ENCODE measurements at regions not wholly inside any gene's neighbourhood (a gene's known extent, or its start where the extent isn't known, plus 50 kb on each side); places are given as distances from the start of the nearest gene placed in this dataset.

- Histone ChIP-seq H3K9me3 (ENCODE audit: control insufficient read depth, insufficient read depth, low read length) (no peaks in the 10 kb centered on the region), H3K36me3 (ENCODE audit: control insufficient read depth, insufficient read depth, low read length) (no peaks in the 10 kb centered on the region), H3K9ac (ENCODE audit: low read depth, low read length) (no peak overlapping the region), H3K4me1 (ENCODE audit: control insufficient read depth, insufficient read depth, low read length) (no peaks in the 10 kb centered on the region), H3K4me3 (ENCODE audit: low read depth, low read length) (no peak overlapping the region), H3K27me3 (ENCODE audit: control insufficient read depth, insufficient read depth, low read length) (no peaks in the 10 kb centered on the region), H3K27ac (ENCODE audit: low read depth, low read length) (no peak overlapping the region)
These were observed 355.3 kb upstream of the ZNF385D start for GRCh38 chr3:22106213-22106896.

GRCh38 chr3:22111226-22111625 is 360.2 kb upstream of the ZNF385D start:
- H3K27me3 ChIP-seq (ENCODE audit: control insufficient read depth, insufficient read depth, low read length) = no peaks in the 10 kb centered on the region
- H3K4me1 ChIP-seq (ENCODE audit: control insufficient read depth, insufficient read depth, low read length) = no peaks in the 10 kb centered on the region
- H3K4me3 ChIP-seq (ENCODE audit: low read depth, low read length) = no peak overlapping the region
- no peak overlapping the region for H3K27ac ChIP-seq (ENCODE audit: low read depth, low read length)
- H3K9ac ChIP-seq (ENCODE audit: low read depth, low read length) = no peak overlapping the region
- no peaks in the 10 kb centered on the region for H3K36me3 ChIP-seq (ENCODE audit: control insufficient read depth, insufficient read depth, low read length)
- no peaks in the 10 kb centered on the region for H3K9me3 ChIP-seq (ENCODE audit: control insufficient read depth, insufficient read depth, low read length)

GRCh38 chr3:22113453-22113852 is 362.4 kb upstream of the ZNF385D start:
- H3K4me1 ChIP-seq (ENCODE audit: control insufficient read depth, insufficient read depth, low read length) = no peaks in the 10 kb centered on the region
- no peaks in the 10 kb centered on the region for H3K36me3 ChIP-seq (ENCODE audit: control insufficient read depth, insufficient read depth, low read length)
- no peak overlapping the region for H3K27ac ChIP-seq (ENCODE audit: low read depth, low read length)
- no peaks in the 10 kb centered on the region for H3K9me3 ChIP-seq (ENCODE audit: control insufficient read depth, insufficient read depth, low read length)
- no peaks in the 10 kb centered on the region for H3K27me3 ChIP-seq (ENCODE audit: control insufficient read depth, insufficient read depth, low read length)
- H3K9ac ChIP-seq (ENCODE audit: low read depth, low read length) = no peak overlapping the region
- H3K4me3 ChIP-seq (ENCODE audit: low read depth, low read length) = no peak overlapping the region

GRCh38 chr3:22115581-22115980 is 364.6 kb upstream of the ZNF385D start:
- H3K9me3 ChIP-seq (ENCODE audit: control insufficient read depth, insufficient read depth, low read length) = no peaks in the 10 kb centered on the region
- H3K9ac ChIP-seq (ENCODE audit: low read depth, low read length) = no peak overlapping the region
- no peaks in the 10 kb centered on the region for H3K27me3 ChIP-seq (ENCODE audit: control insufficient read depth, insufficient read depth, low read length)
- no peak overlapping the region for H3K4me3 ChIP-seq (ENCODE audit: low read depth, low read length)
- H3K4me1 ChIP-seq (ENCODE audit: control insufficient read depth, insufficient read depth, low read length) = no peaks in the 10 kb centered on the region; the same call in 1 of the 2 replicates
- H3K27ac ChIP-seq (ENCODE audit: low read depth, low read length) = no peak overlapping the region
- H3K36me3 ChIP-seq (ENCODE audit: control insufficient read depth, insufficient read depth, low read length) = no peaks in the 10 kb centered on the region

- Histone ChIP-seq H3K27ac (ENCODE audit: low read depth, low read length) (no peak overlapping the region), H3K4me3 (ENCODE audit: low read depth, low read length) (no peak overlapping the region), H3K27me3 (ENCODE audit: control insufficient read depth, insufficient read depth, low read length) (no peaks in the 10 kb centered on the region), H3K9me3 (ENCODE audit: control insufficient read depth, insufficient read depth, low read length) (no peaks in the 10 kb centered on the region), H3K9ac (ENCODE audit: low read depth, low read length) (no peak overlapping the region), H3K4me1 (ENCODE audit: control insufficient read depth, insufficient read depth, low read length) (no peaks in the 10 kb centered on the region; the same call in 1 of the 2 replicates), H3K36me3 (ENCODE audit: control insufficient read depth, insufficient read depth, low read length) (no peaks in the 10 kb centered on the region)
These were observed 366.1 kb upstream of the ZNF385D start for GRCh38 chr3:22117091-22117490.

- Histone ChIP-seq H3K36me3 (ENCODE audit: control insufficient read depth, insufficient read depth, low read length) (no peaks in the 10 kb centered on the region), H3K4me3 (ENCODE audit: low read depth, low read length) (no peak overlapping the region), H3K9ac (ENCODE audit: low read depth, low read length) (no peak overlapping the region), H3K27me3 (ENCODE audit: control insufficient read depth, insufficient read depth, low read length) (no peaks in the 10 kb centered on the region), H3K27ac (ENCODE audit: low read depth, low read length) (no peak overlapping the region), H3K4me1 (ENCODE audit: control insufficient read depth, insufficient read depth, low read length) (no peaks in the 10 kb centered on the region; the same call in 1 of the 2 replicates), H3K9me3 (ENCODE audit: control insufficient read depth, insufficient read depth, low read length) (no peaks in the 10 kb centered on the region)
These were observed 366.8 kb upstream of the ZNF385D start for GRCh38 chr3:22117751-22118346.

- Histone ChIP-seq H3K9ac (ENCODE audit: low read depth, low read length) (no peak overlapping the region), H3K4me1 (ENCODE audit: control insufficient read depth, insufficient read depth, low read length) (no peaks in the 10 kb centered on the region; the same call in 1 of the 2 replicates), H3K27me3 (ENCODE audit: control insufficient read depth, insufficient read depth, low read length) (no peaks in the 10 kb centered on the region), H3K27ac (ENCODE audit: low read depth, low read length) (no peak overlapping the region), H3K9me3 (ENCODE audit: control insufficient read depth, insufficient read depth, low read length) (no peaks in the 10 kb centered on the region), H3K36me3 (ENCODE audit: control insufficient read depth, insufficient read depth, low read length) (no peaks in the 10 kb centered on the region), H3K4me3 (ENCODE audit: low read depth, low read length) (no peak overlapping the region)
These were observed 367.5 kb upstream of the ZNF385D start for GRCh38 chr3:22118542-22118941.

- no peak overlapping the region; the same call in 1 of the 2 replicates for H3K9ac ChIP-seq (ENCODE audit: low read depth, low read length)
- H3K9me3 ChIP-seq (ENCODE audit: control insufficient read depth, insufficient read depth, low read length) = no peaks in the 10 kb centered on the region
- H3K27ac ChIP-seq (ENCODE audit: low read depth, low read length) = no peak overlapping the region
- no peaks in the 10 kb centered on the region for H3K27me3 ChIP-seq (ENCODE audit: control insufficient read depth, insufficient read depth, low read length)
- H3K4me3 ChIP-seq (ENCODE audit: low read depth, low read length) = no peak overlapping the region
- no peaks in the 10 kb centered on the region; the same call in 1 of the 2 replicates for H3K4me1 ChIP-seq (ENCODE audit: control insufficient read depth, insufficient read depth, low read length)
- no peaks in the 10 kb centered on the region for H3K36me3 ChIP-seq (ENCODE audit: control insufficient read depth, insufficient read depth, low read length)
These were observed 370.2 kb upstream of the ZNF385D start for GRCh38 chr3:22121068-22121701.

- Histone ChIP-seq H3K4me1 (ENCODE audit: control insufficient read depth, insufficient read depth, low read length) (no peaks in the 10 kb centered on the region; the same call in 1 of the 2 replicates), H3K9me3 (ENCODE audit: control insufficient read depth, insufficient read depth, low read length) (no peaks in the 10 kb centered on the region), H3K27me3 (ENCODE audit: control insufficient read depth, insufficient read depth, low read length) (no peaks in the 10 kb centered on the region), H3K9ac (ENCODE audit: low read depth, low read length) (no peak overlapping the region), H3K36me3 (ENCODE audit: control insufficient read depth, insufficient read depth, low read length) (no peaks in the 10 kb centered on the region), H3K27ac (ENCODE audit: low read depth, low read length) (no peak overlapping the region), H3K4me3 (ENCODE audit: low read depth, low read length) (no peak overlapping the region)
These were observed 371.6 kb upstream of the ZNF385D start for GRCh38 chr3:22122567-22122966.

GRCh38 chr3:22129101-22129500 is 378.1 kb upstream of the ZNF385D start:
- Histone ChIP-seq H3K9me3 (ENCODE audit: control insufficient read depth, insufficient read depth, low read length) (no peaks in the 10 kb centered on the region), H3K27ac (ENCODE audit: low read depth, low read length) (no peak overlapping the region), H3K4me1 (ENCODE audit: control insufficient read depth, insufficient read depth, low read length) (no peaks in the 10 kb centered on the region), H3K27me3 (ENCODE audit: control insufficient read depth, insufficient read depth, low read length) (no peaks in the 10 kb centered on the region), H3K9ac (ENCODE audit: low read depth, low read length) (no peak overlapping the region), H3K36me3 (ENCODE audit: control insufficient read depth, insufficient read depth, low read length) (no peaks in the 10 kb centered on the region), H3K4me3 (ENCODE audit: low read depth, low read length) (no peak overlapping the region)

- Histone ChIP-seq H3K36me3 (ENCODE audit: control insufficient read depth, insufficient read depth, low read length) (no peaks in the 10 kb centered on the region), H3K27ac (ENCODE audit: low read depth, low read length) (no peak overlapping the region), H3K27me3 (ENCODE audit: control insufficient read depth, insufficient read depth, low read length) (no peaks in the 10 kb centered on the region), H3K9ac (ENCODE audit: low read depth, low read length) (no peak overlapping the region), H3K4me3 (ENCODE audit: low read depth, low read length) (no peak overlapping the region), H3K4me1 (ENCODE audit: control insufficient read depth, insufficient read depth, low read length) (no peaks in the 10 kb centered on the region), H3K9me3 (ENCODE audit: control insufficient read depth, insufficient read depth, low read length) (no peaks in the 10 kb centered on the region)
These were observed 390.8 kb upstream of the ZNF385D start for GRCh38 chr3:22141769-22142168.
